SW 1271 (cell line): ENCODE measurements at regions not wholly inside any gene's neighbourhood (a gene's known extent, or its start where the extent isn't known, plus 50 kb on each side); places are given as distances from the start of the nearest gene placed in this dataset.
"Not testable (repeated sequence)": the region's sequence is repeated elsewhere in the genome, so short reads cannot be mapped to it uniquely, and the experiment has no call there.

Experiments
- DNase-seq, 2 experiments: peaks; one replicate each; lab custom pipeline; 2025; lab: John Stamatoyannopoulos, UW

DNA sequence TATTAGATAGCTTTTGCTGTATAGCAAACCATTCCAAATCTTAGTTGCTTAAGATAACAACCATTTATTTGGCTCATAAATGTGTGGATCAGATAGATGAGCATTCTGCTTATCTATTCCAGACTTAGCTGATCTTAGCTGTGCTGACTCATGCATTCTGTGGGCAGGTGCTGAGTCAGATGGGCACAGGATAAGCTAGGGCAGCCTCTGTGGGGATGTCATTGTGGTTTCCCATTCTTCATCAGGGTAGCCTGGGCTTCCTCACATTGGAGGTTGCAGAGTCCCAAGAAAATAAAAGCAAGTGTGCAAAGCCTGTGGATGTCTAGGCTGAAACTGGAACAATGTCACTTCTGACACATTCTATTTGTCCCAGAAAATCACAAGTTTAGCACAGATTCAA, 917.0 kb downstream of the TYW1 start:
- DNase-seq, result no peak

GRCh38 chr7:67916111-67916510, 919.5 kb downstream of the TYW1 start:
- not testable (repeated sequence) for DNase-seq

- no peak for DNase-seq
These were observed 920.2 kb downstream of the TYW1 start for GRCh38 chr7:67916571-67917436.

DNA sequence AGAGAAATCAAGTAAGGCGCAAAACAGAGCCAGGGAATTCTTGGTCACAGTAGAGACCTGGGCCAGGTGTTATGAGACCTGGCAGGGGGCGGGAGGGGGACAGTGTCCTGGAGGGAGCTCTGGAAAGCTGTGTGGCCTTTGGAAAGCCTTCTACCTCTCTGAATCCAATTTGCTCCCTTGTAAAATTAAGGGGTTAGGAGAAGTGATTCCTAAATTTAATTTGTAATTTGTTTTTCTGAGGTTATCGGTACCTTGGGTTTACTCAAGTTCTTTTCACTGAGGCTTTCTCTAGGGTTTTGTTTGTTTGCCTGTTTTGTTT, 920.8 kb downstream of the TYW1 start:
- DNase-seq, result no peak

DNA sequence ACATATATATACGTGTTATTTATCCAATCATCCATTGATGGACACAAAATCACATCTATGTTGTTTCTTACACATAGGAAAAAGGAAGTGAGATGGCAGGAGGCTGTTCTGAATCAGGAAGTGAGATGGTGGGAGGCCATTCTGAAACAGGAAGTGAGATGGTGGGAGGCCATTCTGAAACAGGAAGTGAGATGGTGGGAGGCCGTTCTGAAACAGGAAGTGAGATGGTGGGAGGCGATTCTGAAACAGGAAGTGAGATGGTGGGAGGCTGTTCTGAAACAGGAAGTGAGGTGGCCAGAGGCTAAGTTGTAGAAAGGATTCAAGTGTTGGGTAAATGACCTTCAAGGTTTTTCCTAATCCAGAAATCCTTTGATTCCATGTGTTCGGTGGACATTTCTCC, 921.5 kb downstream of the TYW1 start:
- DNase-seq, result no peak

DNA sequence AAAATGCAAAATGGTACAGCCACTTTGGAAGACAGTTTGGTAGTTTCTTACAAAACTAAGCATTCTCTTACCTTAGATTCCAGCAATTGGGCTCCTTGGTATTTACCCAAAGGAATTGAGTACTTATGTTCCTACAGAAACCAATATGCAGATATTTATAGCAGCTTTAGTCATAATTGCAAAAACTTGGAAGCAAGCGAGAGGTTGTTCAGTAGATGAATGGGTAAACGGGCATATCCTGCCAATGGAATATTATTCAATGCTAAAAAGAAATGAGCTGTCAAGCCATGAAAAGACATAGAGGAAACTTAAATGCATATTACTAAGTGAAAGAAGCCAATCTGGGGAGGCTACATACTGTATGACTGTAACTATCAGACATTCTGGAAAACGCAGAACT, 926.7 kb downstream of the TYW1 start:
- DNase-seq, result no peak

DNA sequence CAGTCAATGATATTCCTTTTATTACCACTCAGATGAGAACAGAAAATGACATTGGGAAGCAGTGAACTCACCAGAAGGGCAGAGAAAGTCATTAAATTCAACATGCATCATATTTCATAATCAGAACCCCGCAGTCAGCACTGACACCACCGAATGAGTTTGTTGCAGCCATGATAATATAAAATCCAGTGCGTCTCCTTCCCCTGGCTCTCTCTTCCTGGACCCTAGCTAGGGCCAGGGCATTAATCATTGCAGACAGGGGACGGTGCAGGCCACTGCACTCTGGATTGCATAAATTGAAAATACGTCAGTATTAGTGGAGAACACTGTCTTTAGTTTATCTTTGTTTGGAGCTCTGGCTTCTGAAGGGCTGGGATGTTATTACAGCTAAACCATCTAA, 931.5 kb downstream of the TYW1 start:
- no peak for DNase-seq

DNA sequence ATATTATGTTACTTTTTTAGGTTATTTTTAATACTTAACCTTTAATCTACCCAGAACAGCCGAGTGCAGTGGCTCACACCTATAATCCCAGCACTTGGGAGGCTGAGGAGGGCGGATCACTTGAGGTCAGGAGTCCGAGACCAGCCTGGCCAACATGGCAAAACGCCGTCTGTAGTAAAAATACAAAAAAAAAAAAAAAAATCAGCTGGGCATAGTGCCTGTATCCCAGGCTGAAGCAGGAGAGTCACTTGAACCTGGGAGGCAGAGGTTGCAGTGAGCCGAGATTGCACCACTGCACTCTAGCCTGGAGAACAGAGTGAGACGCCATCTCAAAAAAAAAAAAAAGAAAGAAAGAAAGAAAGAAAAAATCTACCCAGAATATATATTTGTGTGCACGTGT, 939.8 kb downstream of the TYW1 start:
- DNase-seq, result not testable (repeated sequence)

GRCh38 chr7:67940400-67940799, 943.8 kb downstream of the TYW1 start:
- DNase-seq, result no peak

DNA sequence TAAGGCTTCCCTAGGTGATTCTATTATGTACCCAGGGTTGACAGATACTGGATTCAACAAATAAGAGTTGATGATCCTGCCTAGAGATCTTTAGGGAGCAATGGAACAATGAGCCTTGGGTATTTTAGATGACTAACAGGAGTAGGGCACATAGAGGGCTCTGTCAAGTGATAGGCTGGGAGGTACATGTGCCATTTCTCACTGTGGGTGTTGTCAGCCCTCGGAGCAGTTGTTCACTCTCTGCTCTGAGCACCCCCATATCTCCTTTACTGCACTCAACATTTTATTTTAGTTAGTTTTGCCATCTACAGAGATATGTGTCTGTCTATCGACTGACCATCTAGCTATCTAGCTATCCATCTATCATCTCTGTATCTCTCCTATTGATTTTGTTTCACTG, 950.6 kb downstream of the TYW1 start:
- no peak for DNase-seq

GRCh38 chr7:67947646-67948045, 951.0 kb downstream of the TYW1 start:
- no peak for DNase-seq

GRCh38 chr7:67950321-67951083, 953.9 kb downstream of the TYW1 start:
- no peak for DNase-seq

DNA sequence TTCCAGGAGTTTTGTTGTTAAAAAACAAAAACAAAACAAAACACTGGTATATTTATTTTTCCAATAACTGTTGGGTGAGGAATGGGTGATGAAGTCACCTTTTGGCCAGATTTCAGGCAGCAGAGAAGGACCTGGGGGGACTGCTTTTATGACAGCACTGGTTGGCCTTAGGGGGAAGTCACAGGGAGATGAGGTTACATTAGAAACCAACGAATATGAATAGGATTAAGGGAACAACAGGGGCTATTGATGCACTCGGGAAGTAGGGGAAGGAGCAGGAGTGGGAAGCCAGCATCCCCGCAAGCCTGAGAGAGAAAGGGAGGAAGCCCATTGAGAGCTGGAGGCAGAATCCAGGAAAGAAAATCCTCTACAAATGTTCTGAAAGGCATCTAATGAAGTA, 958.4 kb downstream of the TYW1 start:
- DNase-seq, result no peak

GRCh38 chr7:67962863-67963262, 966.2 kb downstream of the TYW1 start:
- DNase-seq, result no peak

GRCh38 chr7:67976490-67976889, 979.9 kb downstream of the TYW1 start:
- DNase-seq, result no peak

DNA sequence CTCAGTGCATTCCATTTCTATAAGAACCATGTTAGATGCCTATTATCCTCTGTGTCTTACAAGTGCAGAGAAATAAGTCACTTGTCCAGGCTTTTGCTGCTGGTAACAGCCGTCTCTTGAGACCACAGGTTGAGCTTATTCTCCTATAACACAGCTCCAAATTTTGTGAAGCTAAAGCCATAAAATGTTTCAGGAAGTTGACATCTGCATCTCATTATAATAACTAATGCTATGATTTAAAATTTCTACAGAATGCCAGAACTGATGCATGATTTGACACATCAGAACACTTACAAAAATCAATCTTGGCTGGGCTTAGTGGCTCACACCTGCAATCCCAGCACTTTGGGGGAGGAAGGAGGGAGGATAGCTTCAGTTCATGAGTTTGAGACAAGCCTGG, 986.9 kb downstream of the TYW1 start:
- no peak for DNase-seq

- DNase-seq, result no peak
These were observed 987.7 kb downstream of the TYW1 start for GRCh38 chr7:67984326-67984725.

- no peak for DNase-seq
These were observed 992.5 kb downstream of the TYW1 start for GRCh38 chr7:67989142-67989541.

GRCh38 chr7:67990003-67990402, 993.4 kb downstream of the TYW1 start:
- DNase-seq, result no peak

DNA sequence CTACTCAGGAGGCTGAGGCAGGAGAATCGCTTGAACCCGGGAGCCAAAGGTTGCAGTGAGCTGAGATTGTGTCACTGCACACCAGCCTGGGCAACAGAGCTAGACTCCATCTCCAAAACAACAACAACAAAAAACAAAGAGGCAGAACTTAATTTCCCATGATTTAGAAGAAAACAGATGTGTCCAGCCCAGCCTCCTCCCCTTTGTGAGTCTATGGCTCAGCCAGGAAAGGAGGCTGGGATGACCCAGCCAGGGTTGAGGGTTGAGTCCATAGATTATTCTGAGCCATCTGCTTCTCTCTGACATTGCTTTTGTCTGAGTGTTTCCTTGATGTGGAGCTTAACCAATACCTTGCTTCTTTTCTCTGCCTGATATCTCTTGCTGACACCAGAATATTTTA, 994.1 kb downstream of the TYW1 start:
- DNase-seq, result no peak

GRCh38 chr7:67992287-67992686, 995.7 kb downstream of the TYW1 start:
- DNase-seq, result no peak

DNA sequence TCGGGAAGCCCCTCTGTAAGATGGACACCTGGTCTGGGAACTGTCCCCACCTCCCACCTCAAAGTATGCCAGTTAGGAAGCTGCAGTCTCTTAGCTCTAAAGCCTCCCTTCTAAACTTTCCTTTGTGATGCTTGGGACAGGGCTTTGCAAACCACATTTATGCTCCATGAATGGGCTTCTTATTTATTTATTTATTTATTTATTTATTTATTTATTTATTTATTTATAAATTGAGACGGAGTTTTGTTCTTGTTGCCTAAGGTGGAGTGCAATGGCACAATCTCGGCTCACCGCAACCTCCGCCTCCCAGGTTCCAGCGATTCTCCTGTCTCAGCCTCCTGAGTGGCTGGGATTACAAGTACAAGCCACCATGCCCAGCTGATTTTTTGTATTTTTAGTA, 1009.4 kb downstream of the TYW1 start:
- DNase-seq, result no peak

GRCh38 chr7:68006619-68007018, 1010.0 kb downstream of the TYW1 start:
- DNase-seq, result no peak

GRCh38 chr7:68009716-68010115, 1013.1 kb downstream of the TYW1 start:
- DNase-seq, result no peak
